ENCODE measurements at regions not wholly inside any gene's neighbourhood (a gene's known extent, or its start where the extent isn't known, plus 50 kb on each side); places are given as distances from the start of the nearest gene placed in this dataset.

DNA sequence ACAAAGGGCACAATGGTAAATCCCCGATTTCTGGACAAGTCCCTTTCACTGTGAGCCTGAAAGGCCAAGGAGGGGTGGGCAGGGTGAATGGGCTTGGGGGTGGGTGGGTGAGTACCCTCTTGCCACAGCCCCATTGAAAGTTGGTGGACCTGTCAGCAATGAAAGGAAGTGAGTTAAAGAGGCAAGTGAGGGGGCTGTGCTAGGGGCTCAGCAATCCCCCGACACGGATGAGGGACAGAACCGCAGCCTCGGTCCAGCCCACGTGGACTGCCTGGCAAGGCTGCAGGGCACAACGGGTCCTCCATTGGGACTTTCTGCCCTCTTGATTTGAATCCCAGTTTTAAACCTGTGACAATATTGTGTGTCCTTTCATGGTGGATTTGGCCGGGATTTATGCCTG is 255.3 kb downstream of the FOXD2 start:
- Mint-ChIP-seq H3K36me3 (ENCODE audit: low read depth) (no peaks in the 10 kb centered on the region), H3K27ac (no peak overlapping the region), H3K4me1 (peaks cover 18% of the 10 kb centered on the region), H3K4me3 (no peak overlapping the region), H3K27me3 (ENCODE audit: insufficient read depth, low read depth, poor library complexity) (peaks cover 11% of the 10 kb centered on the region), H3K9me3 (no peaks in the 10 kb centered on the region)
- H3F3A ChIP-seq (replicated peaks; ENCODE audit: low read depth): no peaks in the 10 kb centered on the region
- no peaks in the 10 kb centered on the region for H3K27me3 ChIP-seq (ENCODE audit: insufficient read depth)
- no peak overlapping the region for H3K4me3 ChIP-seq
- TF ChIP-seq CTCF (conservative IDR thresholded peaks at IDR 0.05; ENCODE audit: low read depth in 2 of 2) (no peak), POLR2AphosphoS5 (IDR thresholded peaks at IDR 0.05; ENCODE audit: low read depth) (no peak), JUNB (IDR thresholded peaks at IDR 0.05; ENCODE audit: unreplicated experiment) (no peak), ZNF331 (CRISPR knock-in tag; IDR thresholded peaks at IDR 0.05; ENCODE audit: low read depth) (no peak), EZH2phosphoT487 (IDR thresholded peaks at IDR 0.05; ENCODE audit: unreplicated experiment) (no peak), EZH2 (IDR thresholded peaks at IDR 0.05; ENCODE audit: low read depth, unreplicated experiment) (no peak), ETS1 (IDR thresholded peaks at IDR 0.05) (no peak), STAT1 (IDR thresholded peaks at IDR 0.05; ENCODE audit: unreplicated experiment) (no peak), CREB1 (CRISPR knock-in tag; IDR thresholded peaks at IDR 0.05; ENCODE audit: low read depth) (no peak)
- TF ChIP-seq, protein P1, sequence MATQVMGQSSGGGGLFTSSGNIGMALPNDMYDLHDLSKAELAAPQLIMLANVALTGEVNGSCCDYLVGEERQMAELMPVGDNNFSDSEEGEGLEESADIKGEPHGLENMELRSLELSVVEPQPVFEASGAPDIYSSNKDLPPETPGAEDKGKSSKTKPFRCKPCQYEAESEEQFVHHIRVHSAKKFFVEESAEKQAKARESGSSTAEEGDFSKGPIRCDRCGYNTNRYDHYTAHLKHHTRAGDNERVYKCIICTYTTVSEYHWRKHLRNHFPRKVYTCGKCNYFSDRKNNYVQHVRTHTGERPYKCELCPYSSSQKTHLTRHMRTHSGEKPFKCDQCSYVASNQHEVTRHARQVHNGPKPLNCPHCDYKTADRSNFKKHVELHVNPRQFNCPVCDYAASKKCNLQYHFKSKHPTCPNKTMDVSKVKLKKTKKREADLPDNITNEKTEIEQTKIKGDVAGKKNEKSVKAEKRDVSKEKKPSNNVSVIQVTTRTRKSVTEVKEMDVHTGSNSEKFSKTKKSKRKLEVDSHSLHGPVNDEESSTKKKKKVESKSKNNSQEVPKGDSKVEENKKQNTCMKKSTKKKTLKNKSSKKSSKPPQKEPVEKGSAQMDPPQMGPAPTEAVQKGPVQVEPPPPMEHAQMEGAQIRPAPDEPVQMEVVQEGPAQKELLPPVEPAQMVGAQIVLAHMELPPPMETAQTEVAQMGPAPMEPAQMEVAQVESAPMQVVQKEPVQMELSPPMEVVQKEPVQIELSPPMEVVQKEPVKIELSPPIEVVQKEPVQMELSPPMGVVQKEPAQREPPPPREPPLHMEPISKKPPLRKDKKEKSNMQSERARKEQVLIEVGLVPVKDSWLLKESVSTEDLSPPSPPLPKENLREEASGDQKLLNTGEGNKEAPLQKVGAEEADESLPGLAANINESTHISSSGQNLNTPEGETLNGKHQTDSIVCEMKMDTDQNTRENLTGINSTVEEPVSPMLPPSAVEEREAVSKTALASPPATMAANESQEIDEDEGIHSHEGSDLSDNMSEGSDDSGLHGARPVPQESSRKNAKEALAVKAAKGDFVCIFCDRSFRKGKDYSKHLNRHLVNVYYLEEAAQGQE (IDR thresholded peaks at IDR 0.05; ENCODE audit: unreplicated experiment): no peak
- TF ChIP-seq, protein P2, sequence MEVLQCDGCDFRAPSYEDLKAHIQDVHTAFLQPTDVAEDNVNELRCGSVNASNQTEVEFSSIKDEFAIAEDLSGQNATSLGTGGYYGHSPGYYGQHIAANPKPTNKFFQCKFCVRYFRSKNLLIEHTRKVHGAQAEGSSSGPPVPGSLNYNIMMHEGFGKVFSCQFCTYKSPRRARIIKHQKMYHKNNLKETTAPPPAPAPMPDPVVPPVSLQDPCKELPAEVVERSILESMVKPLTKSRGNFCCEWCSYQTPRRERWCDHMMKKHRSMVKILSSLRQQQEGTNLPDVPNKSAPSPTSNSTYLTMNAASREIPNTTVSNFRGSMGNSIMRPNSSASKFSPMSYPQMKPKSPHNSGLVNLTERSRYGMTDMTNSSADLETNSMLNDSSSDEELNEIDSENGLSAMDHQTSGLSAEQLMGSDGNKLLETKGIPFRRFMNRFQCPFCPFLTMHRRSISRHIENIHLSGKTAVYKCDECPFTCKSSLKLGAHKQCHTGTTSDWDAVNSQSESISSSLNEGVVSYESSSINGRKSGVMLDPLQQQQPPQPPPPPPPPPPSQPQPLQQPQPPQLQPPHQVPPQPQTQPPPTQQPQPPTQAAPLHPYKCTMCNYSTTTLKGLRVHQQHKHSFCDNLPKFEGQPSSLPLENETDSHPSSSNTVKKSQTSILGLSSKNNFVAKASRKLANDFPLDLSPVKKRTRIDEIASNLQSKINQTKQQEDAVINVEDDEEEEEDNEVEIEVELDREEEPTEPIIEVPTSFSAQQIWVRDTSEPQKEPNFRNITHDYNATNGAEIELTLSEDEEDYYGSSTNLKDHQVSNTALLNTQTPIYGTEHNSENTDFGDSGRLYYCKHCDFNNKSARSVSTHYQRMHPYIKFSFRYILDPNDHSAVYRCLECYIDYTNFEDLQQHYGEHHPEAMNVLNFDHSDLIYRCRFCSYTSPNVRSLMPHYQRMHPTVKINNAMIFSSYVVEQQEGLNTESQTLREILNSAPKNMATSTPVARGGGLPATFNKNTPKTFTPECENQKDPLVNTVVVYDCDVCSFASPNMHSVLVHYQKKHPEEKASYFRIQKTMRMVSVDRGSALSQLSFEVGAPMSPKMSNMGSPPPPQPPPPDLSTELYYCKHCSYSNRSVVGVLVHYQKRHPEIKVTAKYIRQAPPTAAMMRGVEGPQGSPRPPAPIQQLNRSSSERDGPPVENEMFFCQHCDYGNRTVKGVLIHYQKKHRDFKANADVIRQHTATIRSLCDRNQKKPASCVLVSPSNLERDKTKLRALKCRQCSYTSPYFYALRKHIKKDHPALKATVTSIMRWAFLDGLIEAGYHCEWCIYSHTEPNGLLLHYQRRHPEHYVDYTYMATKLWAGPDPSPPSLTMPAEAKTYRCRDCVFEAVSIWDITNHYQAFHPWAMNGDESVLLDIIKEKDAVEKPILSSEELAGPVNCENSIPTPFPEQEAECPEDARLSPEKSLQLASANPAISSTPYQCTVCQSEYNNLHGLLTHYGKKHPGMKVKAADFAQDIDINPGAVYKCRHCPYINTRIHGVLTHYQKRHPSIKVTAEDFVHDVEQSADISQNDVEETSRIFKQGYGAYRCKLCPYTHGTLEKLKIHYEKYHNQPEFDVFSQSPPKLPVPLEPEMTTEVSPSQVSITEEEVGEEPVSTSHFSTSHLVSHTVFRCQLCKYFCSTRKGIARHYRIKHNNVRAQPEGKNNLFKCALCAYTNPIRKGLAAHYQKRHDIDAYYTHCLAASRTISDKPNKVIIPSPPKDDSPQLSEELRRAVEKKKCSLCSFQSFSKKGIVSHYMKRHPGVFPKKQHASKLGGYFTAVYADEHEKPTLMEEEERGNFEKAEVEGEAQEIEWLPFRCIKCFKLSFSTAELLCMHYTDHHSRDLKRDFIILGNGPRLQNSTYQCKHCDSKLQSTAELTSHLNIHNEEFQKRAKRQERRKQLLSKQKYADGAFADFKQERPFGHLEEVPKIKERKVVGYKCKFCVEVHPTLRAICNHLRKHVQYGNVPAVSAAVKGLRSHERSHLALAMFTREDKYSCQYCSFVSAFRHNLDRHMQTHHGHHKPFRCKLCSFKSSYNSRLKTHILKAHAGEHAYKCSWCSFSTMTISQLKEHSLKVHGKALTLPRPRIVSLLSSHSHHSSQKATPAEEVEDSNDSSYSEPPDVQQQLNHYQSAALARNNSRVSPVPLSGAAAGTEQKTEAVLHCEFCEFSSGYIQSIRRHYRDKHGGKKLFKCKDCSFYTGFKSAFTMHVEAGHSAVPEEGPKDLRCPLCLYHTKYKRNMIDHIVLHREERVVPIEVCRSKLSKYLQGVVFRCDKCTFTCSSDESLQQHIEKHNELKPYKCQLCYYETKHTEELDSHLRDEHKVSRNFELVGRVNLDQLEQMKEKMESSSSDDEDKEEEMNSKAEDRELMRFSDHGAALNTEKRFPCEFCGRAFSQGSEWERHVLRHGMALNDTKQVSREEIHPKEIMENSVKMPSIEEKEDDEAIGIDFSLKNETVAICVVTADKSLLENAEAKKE (CRISPR knock-in tag; IDR thresholded peaks at IDR 0.05): no peak
- no peak overlapping the region for H3K4me2 ChIP-seq
- no peaks in the 10 kb centered on the region for H3K36me3 ChIP-seq (ENCODE audit: insufficient read depth)
- H3K4me1 ChIP-seq (ENCODE audit: insufficient read depth): peaks cover 12% of the 10 kb centered on the region
- no peaks in the 10 kb centered on the region for H3K79me2 ChIP-seq (replicated peaks; ENCODE audit: insufficient read depth)
- H2AFZ ChIP-seq: no peak overlapping the region
- H4K20me1 ChIP-seq (replicated peaks; ENCODE audit: insufficient read depth): no peaks in the 10 kb centered on the region
- DNase-seq (ENCODE audit: low spot score) (no peak), ATAC-seq (no peak)
- H3K27ac ChIP-seq (ENCODE audit: low read depth): no peak overlapping the region
- no peaks in the 10 kb centered on the region for H3K9me2 ChIP-seq (ENCODE audit: insufficient read depth)
